GM12875 (cell line): ENCODE measurements at regions not wholly inside any gene's neighbourhood (a gene's known extent, or its start where the extent isn't known, plus 50 kb on each side); places are given as distances from the start of the nearest gene placed in this dataset.

Source experiments
- H3K4me3 ChIP-seq: one replicate; pipeline ENCODE4 v1.5.1; 2011; ENCODE audit warnings: low read depth, low read length, control low read depth
- TF ChIP-seq, protein P1 (sequence below): IDR thresholded peaks from 2 replicates; pipeline ENCODE4 v1.5.1; 2011; ENCODE audit warnings: low read depth, mild to moderate bottlenecking, control low read depth, inconsistent platforms, low read length, moderate library complexity, borderline replicate concordance; ENCODE audit not compliant: insufficient read depth

DNA sequence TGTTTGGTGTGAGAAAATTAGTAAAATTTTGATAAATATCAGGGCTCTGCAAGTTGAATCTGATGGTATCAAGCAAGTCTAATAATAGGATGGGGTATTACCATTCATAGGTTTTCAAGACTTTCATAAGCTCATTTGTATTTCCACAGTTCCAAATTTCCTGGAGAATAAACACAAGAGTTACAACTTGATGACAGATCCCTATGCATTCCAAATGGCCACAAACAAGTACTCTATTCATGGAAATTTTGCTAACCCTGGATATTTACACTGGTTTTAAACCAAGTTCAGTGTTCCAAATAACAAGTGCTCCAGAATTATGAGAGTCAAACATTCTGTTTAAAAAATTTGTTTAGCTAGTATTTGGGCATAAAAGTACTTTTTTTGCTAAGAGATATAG lies 75.0 kb upstream of the CNTN6 start:
- no peak overlapping the region for H3K4me3 ChIP-seq
- TF ChIP-seq, protein P1, sequence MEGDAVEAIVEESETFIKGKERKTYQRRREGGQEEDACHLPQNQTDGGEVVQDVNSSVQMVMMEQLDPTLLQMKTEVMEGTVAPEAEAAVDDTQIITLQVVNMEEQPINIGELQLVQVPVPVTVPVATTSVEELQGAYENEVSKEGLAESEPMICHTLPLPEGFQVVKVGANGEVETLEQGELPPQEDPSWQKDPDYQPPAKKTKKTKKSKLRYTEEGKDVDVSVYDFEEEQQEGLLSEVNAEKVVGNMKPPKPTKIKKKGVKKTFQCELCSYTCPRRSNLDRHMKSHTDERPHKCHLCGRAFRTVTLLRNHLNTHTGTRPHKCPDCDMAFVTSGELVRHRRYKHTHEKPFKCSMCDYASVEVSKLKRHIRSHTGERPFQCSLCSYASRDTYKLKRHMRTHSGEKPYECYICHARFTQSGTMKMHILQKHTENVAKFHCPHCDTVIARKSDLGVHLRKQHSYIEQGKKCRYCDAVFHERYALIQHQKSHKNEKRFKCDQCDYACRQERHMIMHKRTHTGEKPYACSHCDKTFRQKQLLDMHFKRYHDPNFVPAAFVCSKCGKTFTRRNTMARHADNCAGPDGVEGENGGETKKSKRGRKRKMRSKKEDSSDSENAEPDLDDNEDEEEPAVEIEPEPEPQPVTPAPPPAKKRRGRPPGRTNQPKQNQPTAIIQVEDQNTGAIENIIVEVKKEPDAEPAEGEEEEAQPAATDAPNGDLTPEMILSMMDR, result no peak

DNA sequence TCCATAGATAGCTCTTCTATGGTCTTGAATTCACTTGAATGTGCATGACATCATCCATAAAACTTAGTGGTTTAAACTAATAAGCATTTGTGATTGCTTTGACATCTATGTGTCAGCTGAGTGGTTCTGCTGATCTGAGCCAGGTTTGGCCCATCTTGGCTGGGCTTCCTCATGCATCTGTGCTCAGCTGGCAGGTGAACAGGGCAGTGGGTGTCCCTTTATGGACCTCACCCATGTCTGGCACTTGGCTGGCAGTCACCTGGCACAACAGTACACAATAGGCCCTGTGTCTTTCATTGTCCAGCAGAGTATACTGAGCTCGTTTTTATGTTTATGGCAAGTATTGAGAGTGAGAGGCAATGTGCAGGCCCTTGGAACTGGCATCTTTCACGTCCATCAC lies 73.7 kb upstream of the CNTN6 start:
- TF ChIP-seq, protein P1, result no peak
- no peak overlapping the region for H3K4me3 ChIP-seq

DNA sequence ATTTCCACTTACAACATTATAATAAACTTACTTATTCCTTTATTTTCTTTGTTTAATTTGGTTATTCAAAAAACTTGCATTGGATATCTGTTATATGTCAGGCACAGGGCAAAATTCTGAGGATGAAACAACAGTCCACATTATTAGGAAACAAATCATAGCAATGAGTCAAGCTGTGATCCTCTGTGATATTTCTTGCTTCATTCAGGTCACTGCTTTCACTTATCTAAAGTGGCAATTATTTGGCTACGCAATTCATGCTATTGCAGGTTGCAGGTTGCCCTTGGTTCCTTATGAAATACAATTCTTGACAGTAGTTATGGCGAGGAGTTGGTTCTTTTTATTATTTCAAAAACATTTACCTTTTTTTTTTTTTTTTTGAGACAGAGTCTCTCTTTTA lies 66.4 kb upstream of the CNTN6 start:
- H3K4me3 ChIP-seq, result no peak overlapping the region
- TF ChIP-seq, protein P1, result no peak

DNA sequence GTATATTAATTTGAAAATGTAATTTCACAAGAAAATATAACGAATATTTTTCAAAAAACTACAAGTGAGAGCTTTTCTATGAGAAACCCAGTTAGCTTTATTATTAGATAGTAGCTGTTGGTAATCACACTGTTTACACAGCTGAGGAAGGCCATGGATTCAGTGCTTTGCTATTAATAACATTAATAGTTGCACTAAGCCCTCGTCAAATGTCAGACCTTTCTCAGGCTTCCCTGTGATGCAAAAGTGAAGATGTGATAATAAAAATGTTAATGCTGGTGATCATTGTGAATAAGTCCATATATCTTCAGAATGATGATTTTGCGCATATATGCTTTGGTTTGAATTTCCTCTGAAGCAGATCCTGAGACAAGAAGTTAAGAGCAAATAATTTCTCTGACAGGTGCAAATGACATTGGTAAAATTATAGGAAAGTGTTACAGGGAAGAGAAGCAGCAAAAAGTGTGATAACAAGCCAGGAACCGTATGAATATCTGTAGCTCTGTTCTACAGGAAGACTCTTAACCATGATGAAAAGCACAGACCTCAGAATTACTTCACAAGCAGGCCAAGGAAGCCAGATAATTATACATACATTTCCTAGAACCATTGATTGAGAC lies 56.5 kb upstream of the CNTN6 start:
- TF ChIP-seq, protein P1, result no peak
- H3K4me3 ChIP-seq, result no peak overlapping the region

DNA sequence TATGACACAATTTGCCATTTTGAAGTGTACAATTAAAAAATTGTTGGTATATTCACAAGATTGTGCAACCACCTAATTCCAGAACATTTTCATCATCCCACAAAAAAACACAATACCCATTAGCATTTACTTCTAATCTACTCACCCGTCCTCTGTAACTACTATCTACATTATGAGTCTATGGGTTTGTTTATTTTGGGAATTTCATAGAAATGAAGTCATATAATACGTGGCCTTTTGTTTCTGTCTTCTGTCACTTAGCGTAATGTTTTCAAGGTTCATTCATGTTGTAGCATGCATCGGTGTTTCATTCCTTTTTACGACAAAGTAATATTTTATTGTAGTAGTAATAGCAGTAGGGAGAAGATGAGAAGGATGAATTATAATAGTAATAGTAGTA lies 55.2 kb upstream of the CNTN6 start:
- TF ChIP-seq, protein P1, result no peak
- no peak overlapping the region for H3K4me3 ChIP-seq
